Hypothalamus (tissue), 51 donors: ENCODE measurements at regions not wholly inside any gene's neighbourhood (a gene's known extent, or its start where the extent isn't known, plus 50 kb on each side); places are given as distances from the start of the nearest gene placed in this dataset.
A peak's percentile ranks its signal among the peaks of the same experiment; 100 is the strongest.
"Not testable (repeated sequence)": the region's sequence is repeated elsewhere in the genome, so short reads cannot be mapped to it uniquely, and the experiment has no call there.

Source experiments
- DNase-seq, 51 donors: peaks; one replicate each; lab custom pipeline; 2025; lab: John Stamatoyannopoulos, UW

DNA sequence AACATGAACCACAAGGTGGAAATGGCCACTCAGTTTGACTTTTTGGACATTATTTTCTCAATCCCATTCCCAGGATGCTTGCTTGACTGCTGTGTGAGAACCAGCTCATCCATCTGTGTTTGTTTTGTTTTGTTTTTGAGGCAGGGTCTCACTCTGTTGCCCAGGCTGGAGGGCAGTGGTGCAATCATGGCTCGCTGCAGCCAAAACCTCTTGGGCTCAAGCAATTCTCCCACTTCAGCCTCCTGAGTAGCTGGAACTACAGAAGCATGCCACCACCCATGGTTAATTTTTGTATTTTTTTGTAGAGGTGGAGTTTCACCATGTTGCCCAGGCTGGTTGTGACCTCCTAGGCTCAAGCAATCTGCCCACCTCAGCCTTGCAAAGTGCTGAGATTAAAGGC lies 166.0 kb upstream of the CDH4 start:
- no peak for DNase-seq

GRCh38 chr20:61090541-61090940 lies 161.5 kb upstream of the CDH4 start:
- DNase-seq = no peak

DNA sequence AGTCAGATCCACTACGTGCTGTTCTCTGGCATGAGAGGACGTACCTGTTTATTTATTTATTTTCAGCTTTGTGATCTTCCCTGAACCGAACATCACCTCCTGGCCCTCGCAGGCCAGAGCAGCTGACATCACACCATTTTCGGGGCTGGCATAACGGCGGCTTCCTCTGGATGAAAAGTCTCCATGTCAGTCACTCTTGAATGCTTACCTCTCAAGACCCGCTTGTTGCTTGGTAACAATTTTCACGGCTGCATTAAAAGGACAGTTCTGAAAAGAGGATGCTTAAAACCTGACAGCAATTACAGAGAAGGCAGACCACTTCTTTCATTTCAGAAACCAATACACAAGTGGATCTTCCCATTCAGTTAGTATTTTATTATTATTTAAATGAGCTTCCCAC lies 159.8 kb upstream of the CDH4 start:
- DNase-seq = peak in 2 of 51 donors; percentile 4

- DNase-seq = no peak
These were observed 157.5 kb upstream of the CDH4 start for GRCh38 chr20:61094581-61094980.

GRCh38 chr20:61096463-61096862 lies 155.6 kb upstream of the CDH4 start:
- DNase-seq = no peak

DNA sequence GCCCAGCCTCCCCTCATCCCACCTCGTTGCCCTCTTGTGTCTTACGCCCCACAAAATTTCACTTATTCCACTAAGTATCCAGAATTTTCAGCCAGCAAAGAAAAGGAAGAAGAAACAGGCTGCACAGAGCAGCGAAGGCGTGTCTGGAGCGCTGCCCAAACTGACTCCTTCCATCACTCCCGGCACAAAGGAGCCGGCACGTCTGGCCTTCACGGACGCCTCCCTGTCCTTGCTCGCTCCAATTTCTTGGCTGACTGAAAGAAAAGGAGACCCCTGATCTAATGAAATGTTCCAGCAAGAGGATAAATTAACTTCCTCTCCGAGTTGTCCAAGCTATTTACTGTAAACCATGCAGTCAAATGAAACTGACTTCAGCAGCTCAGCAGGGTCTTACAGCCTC lies 152.3 kb upstream of the CDH4 start:
- DNase-seq = no peak

DNA sequence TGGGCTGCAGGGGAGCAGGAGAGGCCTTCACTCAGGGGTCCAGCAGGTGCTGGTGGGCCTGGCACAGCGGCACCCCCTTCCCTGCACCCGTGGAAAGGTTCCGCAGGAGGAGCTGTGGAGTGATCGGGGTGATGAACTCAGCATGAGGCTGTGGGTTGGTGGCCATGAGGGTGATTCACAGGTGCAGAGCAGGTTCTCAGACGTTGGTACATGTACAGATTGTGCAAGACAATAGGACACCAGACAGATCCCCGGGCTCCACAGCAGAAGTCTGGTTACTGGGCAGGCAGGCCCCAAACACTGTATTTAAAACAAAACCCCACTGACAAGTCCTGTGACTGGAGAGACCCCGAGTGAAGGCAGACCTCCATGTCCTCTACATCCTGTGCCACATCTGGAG lies 151.6 kb upstream of the CDH4 start:
- DNase-seq = no peak

DNA sequence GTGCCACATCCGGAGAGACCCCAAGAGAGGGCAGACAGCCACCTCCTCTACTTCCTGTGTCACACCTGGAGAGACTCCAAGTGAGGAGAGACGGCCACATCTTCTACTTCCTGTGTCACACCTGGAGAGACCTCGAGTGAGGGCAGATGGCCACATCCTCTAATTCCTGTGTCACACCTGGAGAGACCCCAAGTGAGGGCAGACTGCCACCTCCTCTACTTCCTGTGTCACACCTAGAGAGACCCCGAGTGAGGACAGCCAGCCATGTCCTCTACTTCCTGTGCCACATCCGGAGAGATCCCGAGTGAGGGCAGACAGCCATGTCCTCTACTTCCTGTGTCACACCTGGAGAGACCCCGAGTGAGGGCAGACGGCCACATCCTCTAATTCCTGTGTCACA lies 150.7 kb upstream of the CDH4 start:
- DNase-seq = not testable (repeated sequence)

DNA sequence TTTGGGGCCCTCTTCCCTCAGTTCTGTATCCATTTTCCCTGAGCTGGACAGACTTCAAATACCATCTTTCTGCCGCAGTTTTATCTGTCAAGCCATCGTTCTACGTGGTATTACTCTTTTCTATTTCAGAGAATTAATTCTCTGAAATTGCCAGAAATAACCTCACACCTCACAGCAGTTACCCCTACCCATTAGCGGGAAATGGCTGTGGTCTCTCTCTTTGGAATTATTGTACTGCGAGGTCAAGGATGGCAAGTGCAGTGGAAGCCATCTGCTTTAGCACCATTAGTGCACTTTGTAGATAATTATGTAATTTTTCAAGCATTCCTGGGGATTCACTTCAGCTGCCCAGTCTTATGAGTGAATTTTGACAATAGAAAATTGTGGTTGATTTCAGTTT lies 147.8 kb upstream of the CDH4 start:
- DNase-seq = no peak

- DNase-seq = no peak
These were observed 146.7 kb upstream of the CDH4 start for GRCh38 chr20:61105395-61105794.

DNA sequence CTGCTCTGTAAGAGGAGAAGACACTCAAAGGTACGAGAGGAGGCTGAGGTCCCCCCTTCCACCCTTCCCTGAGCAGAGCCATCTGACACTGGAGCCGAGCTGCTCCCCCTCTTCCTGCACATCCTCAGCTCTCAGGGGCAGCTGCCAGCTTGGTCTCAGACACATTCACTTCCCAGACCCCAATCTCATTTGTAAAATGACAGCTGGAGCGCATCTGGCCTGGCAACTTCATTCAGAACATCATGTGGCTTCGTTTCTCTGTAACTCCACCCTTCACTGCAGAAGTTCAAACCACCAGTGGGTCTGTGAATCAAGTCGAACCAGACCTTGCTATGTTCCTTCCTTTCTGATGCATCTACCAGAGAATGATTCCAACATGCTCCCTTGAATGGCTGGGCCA lies 145.6 kb upstream of the CDH4 start:
- DNase-seq = no peak

- DNase-seq = no peak
These were observed 142.7 kb upstream of the CDH4 start for GRCh38 chr20:61109221-61109805.

DNA sequence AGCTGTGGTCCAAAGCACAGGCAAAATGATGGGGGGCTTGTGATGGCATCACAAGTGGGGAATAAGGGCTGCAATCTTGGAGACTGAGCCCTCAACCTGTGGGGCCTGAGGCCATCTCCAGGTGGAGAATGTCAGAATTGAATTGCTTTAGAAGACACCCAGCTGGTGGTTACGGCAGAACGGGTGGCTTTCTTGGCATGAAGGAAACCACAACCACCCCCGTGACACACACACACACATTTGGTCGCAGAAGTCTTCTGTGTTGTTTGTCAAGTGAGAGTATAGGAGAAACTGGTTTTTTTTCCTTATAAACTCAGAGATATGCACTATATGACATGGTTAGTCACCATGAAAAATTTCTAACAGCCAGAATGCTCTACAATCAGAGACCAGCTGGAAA lies 139.5 kb upstream of the CDH4 start:
- DNase-seq = no peak

DNA sequence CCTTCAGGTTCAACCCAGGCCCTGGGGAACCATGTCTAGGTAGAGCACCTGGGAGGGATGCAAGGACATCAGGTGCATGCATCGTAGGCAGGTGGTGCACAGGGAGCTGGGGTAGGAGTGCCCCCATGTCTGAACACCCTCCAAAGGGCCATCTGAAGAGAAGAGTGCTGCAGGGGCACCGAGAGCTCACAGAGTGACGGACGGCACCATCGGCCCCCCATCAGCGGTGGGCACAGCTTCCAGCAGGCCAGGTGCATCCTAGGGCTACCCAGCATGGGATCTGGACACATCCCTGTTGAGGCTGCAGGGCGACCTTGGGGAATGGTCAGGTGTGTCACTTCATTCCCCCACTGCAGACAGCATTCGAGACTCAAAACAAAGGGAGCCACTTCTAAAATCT lies 138.3 kb upstream of the CDH4 start:
- DNase-seq = no peak

DNA sequence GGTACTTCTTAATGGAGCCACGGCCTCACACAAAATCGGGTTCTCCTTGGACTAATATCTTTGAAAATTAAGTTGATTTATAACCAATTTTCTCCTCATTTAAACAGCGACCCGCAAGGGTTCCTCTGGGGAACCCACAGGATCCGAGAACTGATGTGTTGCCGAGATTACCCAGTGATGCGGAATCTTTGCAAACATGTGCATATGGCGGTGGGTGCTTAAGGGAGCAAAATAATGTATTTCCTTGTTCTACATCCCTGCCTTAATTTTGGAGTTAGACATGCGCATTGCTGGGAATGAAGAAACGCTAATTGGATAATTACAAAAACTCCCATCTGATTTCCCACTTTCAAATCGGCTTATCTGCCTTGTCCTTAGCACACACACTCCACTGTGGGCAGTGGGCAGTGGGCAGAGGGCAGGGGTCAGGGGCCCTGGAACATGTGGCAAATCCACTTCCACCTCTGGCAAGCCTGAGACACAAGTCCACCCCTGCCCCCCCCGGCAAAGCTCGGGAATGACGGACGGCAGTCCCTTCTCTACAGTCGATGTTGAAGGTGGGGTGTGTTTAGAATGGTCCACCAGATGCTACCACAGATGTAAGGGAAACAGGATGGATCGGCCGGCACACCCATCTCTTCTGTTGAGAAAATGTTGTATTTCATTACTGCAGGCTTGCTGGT lies 137.4 kb upstream of the CDH4 start:
- no peak for DNase-seq

DNA sequence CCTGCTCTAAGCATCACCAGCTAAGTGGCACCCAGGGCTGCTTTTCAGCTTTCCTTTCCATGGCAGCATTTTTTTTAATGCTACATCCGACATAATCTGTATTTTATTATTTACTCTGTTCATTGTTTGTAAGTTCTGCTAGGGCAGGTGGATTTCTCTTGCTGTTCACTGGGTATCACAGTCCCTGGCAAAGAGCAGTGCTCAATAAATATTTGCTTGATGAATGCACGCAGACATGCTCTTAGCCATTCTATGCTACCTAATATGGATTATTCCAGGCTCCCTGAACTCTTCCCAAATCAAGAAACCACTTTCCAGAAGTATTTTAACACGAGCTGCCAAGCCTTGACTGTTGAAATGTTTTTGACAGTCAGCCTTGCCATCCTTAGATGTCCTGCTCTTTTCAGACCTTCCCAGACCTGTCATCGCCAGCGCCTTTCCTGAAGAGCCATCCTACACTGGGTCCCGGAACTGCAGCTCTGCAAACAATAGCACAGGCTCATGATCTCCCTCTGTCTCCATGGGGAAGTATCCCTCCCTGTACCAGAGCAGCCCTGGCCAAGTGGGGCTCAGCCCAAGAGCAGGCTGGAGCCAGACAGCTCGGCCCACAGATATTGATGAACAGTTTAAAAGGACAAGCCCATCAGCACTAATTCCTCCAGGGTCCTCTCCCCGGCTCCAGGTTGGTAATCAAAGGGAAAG lies 136.5 kb upstream of the CDH4 start:
- peak in 3 of 51 donors; percentile 2 to 15 (median 12) for DNase-seq

GRCh38 chr20:61117725-61118124 lies 134.3 kb upstream of the CDH4 start:
- DNase-seq = no peak

DNA sequence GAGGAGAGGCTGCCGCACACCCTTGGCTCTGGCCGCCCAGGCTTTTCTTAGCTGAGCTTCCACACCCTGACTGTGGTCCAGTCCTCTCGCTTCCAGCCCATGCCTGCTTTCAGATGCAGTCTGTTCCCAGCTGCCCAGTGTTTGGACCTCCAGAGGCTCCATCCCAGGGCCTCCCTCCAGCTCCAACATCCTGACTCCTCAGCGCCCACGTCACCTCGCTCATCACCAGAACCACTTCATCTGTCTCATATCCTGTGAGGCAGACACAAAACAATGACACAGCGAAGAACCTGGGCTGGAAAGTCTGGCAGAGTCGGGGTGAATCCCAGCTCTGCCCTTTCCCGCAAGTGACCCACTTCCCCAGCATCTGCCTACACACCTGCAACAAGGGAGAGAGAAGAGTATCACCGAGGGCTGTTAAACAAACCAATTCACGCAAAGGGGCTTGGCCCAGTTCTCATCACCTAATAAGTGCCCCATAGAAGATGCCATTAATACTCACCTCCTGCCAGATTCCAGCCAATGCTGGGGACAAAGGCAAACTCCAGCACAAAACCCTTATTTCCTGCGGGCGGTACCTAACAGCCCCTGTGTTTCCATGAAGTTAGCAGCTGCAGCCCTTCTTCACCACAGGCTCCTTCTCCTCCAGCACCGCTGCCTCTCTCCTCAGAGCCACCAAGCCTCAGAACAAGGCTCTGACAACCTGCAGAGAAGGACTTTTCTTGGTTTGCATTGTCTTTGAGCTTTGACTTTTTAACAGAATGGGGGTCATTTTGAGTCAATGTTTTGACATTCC lies 133.4 kb upstream of the CDH4 start:
- no peak for DNase-seq

DNA sequence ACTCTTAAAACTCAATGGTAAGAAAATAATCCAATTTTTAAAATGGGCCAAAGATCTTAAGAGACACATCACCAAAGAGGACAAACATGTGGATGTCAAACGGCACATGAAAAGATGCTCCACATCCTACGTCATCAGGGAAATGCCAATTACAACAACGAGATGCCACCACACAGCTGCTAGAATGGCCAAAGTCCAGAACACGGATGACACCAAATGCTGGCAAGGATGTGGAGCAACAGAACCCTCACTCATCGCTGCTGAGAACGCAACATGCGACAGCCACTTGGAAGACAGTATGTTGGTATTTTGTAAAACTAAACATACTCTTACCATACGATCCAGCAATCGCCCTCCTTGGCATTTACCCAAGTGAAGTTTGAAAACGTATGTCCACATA lies 132.8 kb upstream of the CDH4 start:
- DNase-seq = no peak

- DNase-seq = no peak
These were observed 132.2 kb upstream of the CDH4 start for GRCh38 chr20:61119794-61120410.
